SK-N-SH (cell line): ENCODE measurements at regions not wholly inside any gene's neighbourhood (a gene's known extent, or its start where the extent isn't known, plus 50 kb on each side); places are given as distances from the start of the nearest gene placed in this dataset.

Experiments
- CTCF ChIA-PET: fragments of 300-600, 350-600 bp; formaldehyde crosslinking; extraction: SDS; loops from one replicate; lab custom pipeline; 2021; lab: Yijun Ruan, JAX
- POLR2A ChIA-PET: fragments of 350-600 bp; sonication (Branson Sonifier 250); formaldehyde crosslinking; extraction: SDS; loops from one replicate; lab custom pipeline; 2020; ENCODE audit warnings: antibody characterized with exemption, inconsistent platforms; lab: Yijun Ruan, JAX
- DNase-seq: peaks from one replicate; pipeline ENCODE4 v3.0.0; 2012
- H2AFZ ChIP-seq: fragments of 200-600 bp; sonication (generic); 2 replicates; pipeline ENCODE4 v1.8.1; 2016; ENCODE audit warnings: antibody characterized with exemption, mild to moderate bottlenecking, low read depth
- H3F3A ChIP-seq: fragments of 200-600 bp; sonication (generic); replicated peaks from 2 replicates; pipeline ENCODE3; 2016; ENCODE audit warnings: antibody characterized with exemption, mild to moderate bottlenecking; ENCODE audit not compliant: insufficient read depth
- H3K27ac ChIP-seq, 2 experiments: fragments of 200-500 bp in 1 of 2; fragments of 200-600 bp in 1 of 2; sonication (Bioruptor generic) in 1 of 2; sonication (generic), shearing (Covaris generic) in 1 of 2; 2 replicates each; pipeline versions ENCODE4 v1.5.1 to v1.6.1; 2014 to 2016; ENCODE audit warnings: low read depth in 2 of 2, inconsistent platforms in 1 of 2, low read length in 1 of 2, mild to moderate bottlenecking in 1 of 2, mixed read lengths in 1 of 2
- H3K27me3 ChIP-seq: fragments of 200-600 bp; sonication (generic), shearing (Covaris generic); 2 replicates; pipeline ENCODE4 v1.6.1; 2016; ENCODE audit warnings: mixed run types; ENCODE audit not compliant: insufficient read depth
- H3K36me3 ChIP-seq, 2 experiments: fragments of 200-500 bp in 1 of 2; fragments of 200-600 bp in 1 of 2; sonication (Bioruptor generic) in 1 of 2; sonication (generic) in 1 of 2; replicated peaks in 1 of 2; 2 replicates each; pipeline versions ENCODE3 to v1.5.1; 2014 to 2016; ENCODE audit warnings: low read length in 1 of 2, mild to moderate bottlenecking in 1 of 2; ENCODE audit not compliant: insufficient read depth in 2 of 2, control insufficient read depth in 1 of 2
- H3K4me1 ChIP-seq, 2 experiments: fragments of 200-500 bp in 1 of 2; fragments of 200-600 bp in 1 of 2; sonication (Bioruptor generic) in 1 of 2; sonication (generic), shearing (Covaris generic) in 1 of 2; 2 replicates each; pipeline versions ENCODE4 v1.5.1 to v1.6.1; 2014 to 2016; ENCODE audit warnings: low read depth in 1 of 2, low read length in 1 of 2, mixed run types in 1 of 2; ENCODE audit not compliant: insufficient read depth in 2 of 2, control insufficient read depth in 1 of 2
- H3K4me2 ChIP-seq: fragments of 200-600 bp; sonication (generic), shearing (Covaris generic); 2 replicates; pipeline ENCODE4 v1.6.1; 2017; ENCODE audit warnings: mixed run types
- H3K4me3 ChIP-seq, 2 experiments: fragments of 200-500 bp in 1 of 2; fragments of 200-600 bp in 1 of 2; sonication (Bioruptor generic) in 1 of 2; sonication (generic), shearing (Covaris generic) in 1 of 2; 2 replicates each; pipeline versions ENCODE4 v1.5.1 to v1.8.1; 2014 to 2016; ENCODE audit warnings: low read depth in 2 of 2, inconsistent platforms in 1 of 2, low read length in 1 of 2, mild to moderate bottlenecking in 1 of 2, mixed read lengths in 1 of 2, moderate library complexity in 1 of 2
- H3K79me2 ChIP-seq: fragments of 200-600 bp; sonication (generic); 2 replicates; pipeline ENCODE4 v1.8.1; 2017; ENCODE audit warnings: mild to moderate bottlenecking; ENCODE audit not compliant: insufficient read depth
- H3K9ac ChIP-seq: fragments of 200-600 bp; sonication (generic); 2 replicates; pipeline ENCODE4 v1.6.1; 2017; ENCODE audit warnings: mixed run types
- H3K9me2 ChIP-seq: fragments of 200-600 bp; sonication (generic); 2 replicates; pipeline ENCODE4 v1.6.1; 2017; ENCODE audit warnings: mixed run types
- H3K9me3 ChIP-seq: fragments of 200-600 bp; sonication (generic); 2 replicates; pipeline ENCODE4 v1.6.1; 2017; ENCODE audit warnings: mixed run types, mild to moderate bottlenecking, moderate library complexity
- H4K20me1 ChIP-seq: fragments of 200-600 bp; sonication (generic); 2 replicates; pipeline ENCODE4 v1.6.1; 2017; ENCODE audit warnings: mild to moderate bottlenecking, mixed run types; ENCODE audit not compliant: insufficient read depth
- CHD2 ChIP-seq: fragments of 150-350 bp; IDR thresholded peaks from 2 replicates; pipeline ENCODE4 v1.6.1; 2018; ENCODE audit warnings: low read length; ENCODE audit not compliant: partially characterized antibody
- EP300 ChIP-seq, 2 experiments: IDR thresholded peaks; 2 replicates each; pipeline versions ENCODE4 v1.4.0 to v1.6.1; 2012; ENCODE audit warnings: borderline replicate concordance in 1 of 2, low read depth in 1 of 2, low read length in 1 of 2
- EZH2phosphoT487 ChIP-seq: fragments of 200-600 bp; sonication (generic); IDR thresholded peaks from 2 replicates; pipeline ENCODE4 v1.6.1; 2017; ENCODE audit warnings: low read depth, mixed run types, mild to moderate bottlenecking, antibody characterized with exemption, moderate library complexity, borderline replicate concordance
- FOSL2 ChIP-seq: IDR thresholded peaks from 2 replicates; pipeline ENCODE4 v1.4.0; 2012; ENCODE audit warnings: low read depth, mild to moderate bottlenecking, moderate library complexity, borderline replicate concordance
- FOXJ3 ChIP-seq: sonication (generic); formaldehyde crosslinking; IDR thresholded peaks from 2 replicates; pipeline ENCODE4 v1.5.1; 2020; ENCODE audit warnings: mild to moderate bottlenecking, missing genetic modification reagents
- FOXM1 ChIP-seq: IDR thresholded peaks from 2 replicates; pipeline ENCODE4 v1.4.0; 2012; ENCODE audit warnings: low read depth, mild to moderate bottlenecking
- GABPA ChIP-seq: IDR thresholded peaks from 2 replicates; pipeline ENCODE4 v1.4.0; 2012; ENCODE audit warnings: low read depth, mild to moderate bottlenecking
- GATA2 ChIP-seq: sonication (generic); formaldehyde crosslinking; IDR thresholded peaks from 2 replicates; pipeline ENCODE4 v1.5.0; 2020; ENCODE audit warnings: mild to moderate bottlenecking, missing genetic modification reagents
- JUND ChIP-seq: IDR thresholded peaks from 2 replicates; pipeline ENCODE4 v1.4.0; 2012
- MEF2A ChIP-seq: IDR thresholded peaks from 2 replicates; pipeline ENCODE4 v1.4.0; 2012; ENCODE audit warnings: low read depth, borderline replicate concordance
- MXI1 ChIP-seq: IDR thresholded peaks from 2 replicates; pipeline ENCODE4 v1.6.1; 2012; ENCODE audit warnings: mild to moderate bottlenecking, low read depth, low read length, improper control_type of control experiment
- NFIC ChIP-seq: IDR thresholded peaks from 2 replicates; pipeline ENCODE4 v1.4.0; 2012; ENCODE audit warnings: borderline replicate concordance
- POLR2AphosphoS5 ChIP-seq: IDR thresholded peaks from 2 replicates; pipeline ENCODE4 v1.6.1; 2012; ENCODE audit warnings: low read depth, low read length
- RAD21 ChIP-seq: IDR thresholded peaks from 2 replicates; pipeline ENCODE4 v1.6.1; 2012; ENCODE audit warnings: mild to moderate bottlenecking, low read length
- RCOR1 ChIP-seq: fragments of 150-350 bp; IDR thresholded peaks from 2 replicates; pipeline ENCODE4 v1.6.1; 2017; ENCODE audit warnings: antibody characterized with exemption, low read length
- RFX5 ChIP-seq: IDR thresholded peaks from 2 replicates; pipeline ENCODE4 v1.6.1; 2012; ENCODE audit warnings: mild to moderate bottlenecking, improper control_type of control experiment, low read length
- RXRA ChIP-seq: IDR thresholded peaks from 2 replicates; pipeline ENCODE4 v1.4.0; 2012; ENCODE audit warnings: low read depth, mild to moderate bottlenecking, borderline replicate concordance
- SIN3A ChIP-seq: IDR thresholded peaks from 2 replicates; pipeline ENCODE4 v1.6.1; 2012; ENCODE audit warnings: low read depth, mild to moderate bottlenecking, low read length, moderate library complexity, borderline replicate concordance
- SMC3 ChIP-seq: IDR thresholded peaks from 2 replicates; pipeline ENCODE4 v1.6.1; 2012; ENCODE audit warnings: low read depth, low read length, improper control_type of control experiment
- TAF1 ChIP-seq: IDR thresholded peaks from 2 replicates; pipeline ENCODE4 v1.6.1; 2012; ENCODE audit warnings: low read depth, mild to moderate bottlenecking, low read length, moderate library complexity, borderline replicate concordance
- TCF12 ChIP-seq: IDR thresholded peaks from 2 replicates; pipeline ENCODE4 v1.4.0; 2012
- TEAD4 ChIP-seq: IDR thresholded peaks from 2 replicates; pipeline ENCODE4 v1.4.0; 2012; ENCODE audit warnings: mild to moderate bottlenecking, borderline replicate concordance; ENCODE audit not compliant: insufficient read depth
- WGBS: methylation state at CpG from one replicate; pipeline ENCODE4 v1.1.6; 2017; ENCODE audit warnings: low lambda C conversion rate; 5-methylcytosine and 5-hydroxymethylcytosine counted together
- TF ChIP-seq, protein P1 (sequence below): fragments of 200-600 bp; sonication (generic); IDR thresholded peaks from 2 replicates; pipeline ENCODE4 v1.6.1; 2017; ENCODE audit warnings: antibody characterized with exemption, mild to moderate bottlenecking, moderate library complexity
- TF ChIP-seq, protein P2 (sequence below): IDR thresholded peaks from 2 replicates; pipeline ENCODE4 v1.4.0; 2012; ENCODE audit warnings: low read depth, borderline replicate concordance
- TF ChIP-seq, protein P3 (sequence below): fragments of 150-350 bp; IDR thresholded peaks from 2 replicates; pipeline ENCODE4 v1.6.1; 2016; ENCODE audit warnings: mild to moderate bottlenecking, low read depth, low read length
- TF ChIP-seq, protein P4 (sequence below): IDR thresholded peaks from 2 replicates; pipeline ENCODE4 v1.4.0; 2012; ENCODE audit warnings: low read depth

DNA sequence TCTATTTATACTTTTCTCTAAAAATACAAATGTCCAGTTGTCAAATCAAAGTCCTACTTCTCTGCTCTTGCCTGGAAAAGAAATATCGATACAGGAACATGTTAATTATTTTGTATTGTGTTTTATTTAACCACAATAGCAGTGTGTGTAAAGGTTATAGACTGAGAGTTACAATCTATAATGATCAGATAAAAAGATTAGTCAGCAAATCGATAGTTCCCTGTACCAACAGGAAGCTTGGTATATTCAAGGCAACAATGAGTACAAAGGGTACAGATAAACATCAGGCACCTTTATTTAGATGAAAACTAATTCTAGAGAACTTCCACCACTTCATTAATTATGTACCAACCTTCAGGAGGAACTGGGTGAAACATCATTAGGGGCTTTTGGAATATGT lies 469.5 kb downstream of the GBA3 start:
- H3K4me2 ChIP-seq, result no peak overlapping the region
- POLR2A ChIA-PET, result no interaction called here
- CTCF ChIA-PET, result no interaction called here
- no peaks in the 10 kb centered on the region for H3K36me3 ChIP-seq
- WGBS, result 20% methylated on average over 2 of the region's 2 CpGs
- H3K9me2 ChIP-seq, result no peaks in the 10 kb centered on the region
- TF ChIP-seq, protein P1, sequence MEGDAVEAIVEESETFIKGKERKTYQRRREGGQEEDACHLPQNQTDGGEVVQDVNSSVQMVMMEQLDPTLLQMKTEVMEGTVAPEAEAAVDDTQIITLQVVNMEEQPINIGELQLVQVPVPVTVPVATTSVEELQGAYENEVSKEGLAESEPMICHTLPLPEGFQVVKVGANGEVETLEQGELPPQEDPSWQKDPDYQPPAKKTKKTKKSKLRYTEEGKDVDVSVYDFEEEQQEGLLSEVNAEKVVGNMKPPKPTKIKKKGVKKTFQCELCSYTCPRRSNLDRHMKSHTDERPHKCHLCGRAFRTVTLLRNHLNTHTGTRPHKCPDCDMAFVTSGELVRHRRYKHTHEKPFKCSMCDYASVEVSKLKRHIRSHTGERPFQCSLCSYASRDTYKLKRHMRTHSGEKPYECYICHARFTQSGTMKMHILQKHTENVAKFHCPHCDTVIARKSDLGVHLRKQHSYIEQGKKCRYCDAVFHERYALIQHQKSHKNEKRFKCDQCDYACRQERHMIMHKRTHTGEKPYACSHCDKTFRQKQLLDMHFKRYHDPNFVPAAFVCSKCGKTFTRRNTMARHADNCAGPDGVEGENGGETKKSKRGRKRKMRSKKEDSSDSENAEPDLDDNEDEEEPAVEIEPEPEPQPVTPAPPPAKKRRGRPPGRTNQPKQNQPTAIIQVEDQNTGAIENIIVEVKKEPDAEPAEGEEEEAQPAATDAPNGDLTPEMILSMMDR, result no peak
- TF ChIP-seq SMC3, result no peak
- no peak for TF ChIP-seq RCOR1
- TF ChIP-seq MXI1, result no peak
- TF ChIP-seq RAD21, result no peak
- no peak for TF ChIP-seq POLR2AphosphoS5
- TF ChIP-seq GATA2 (CRISPR knock-in tag), result no peak
- TF ChIP-seq TEAD4, result no peak
- no peak for TF ChIP-seq FOXM1
- no peak for TF ChIP-seq SIN3A
- TF ChIP-seq RXRA, result no peak
- no peak for TF ChIP-seq EP300 (IDR thresholded peaks at IDR 0.05; ENCODE audit: borderline replicate concordance in 1 of 2, low read depth in 1 of 2, low read length in 1 of 2)
- no peak for TF ChIP-seq RFX5
- no peak for TF ChIP-seq GABPA
- no peak for TF ChIP-seq CHD2
- no peak for TF ChIP-seq EZH2phosphoT487
- no peak for TF ChIP-seq JUND
- no peak for TF ChIP-seq FOSL2
- TF ChIP-seq FOXJ3 (CRISPR knock-in tag), result no peak
- TF ChIP-seq MEF2A, result no peak
- TF ChIP-seq, all 33 proteins: peak for 0
- no peak for DNase-seq
- Histone ChIP-seq H3K4me1 (no peaks in the 10 kb centered on the region), H2AFZ (no peak overlapping the region), H3K9ac (no peak overlapping the region), H4K20me1 (no peaks in the 10 kb centered on the region), H3F3A (no peaks in the 10 kb centered on the region), H3K4me3 (no peak overlapping the region), H3K79me2 (no peaks in the 10 kb centered on the region), H3K9me3 (no peaks in the 10 kb centered on the region), H3K27me3 (no peaks in the 10 kb centered on the region), H3K27ac (no peak overlapping the region)

DNA sequence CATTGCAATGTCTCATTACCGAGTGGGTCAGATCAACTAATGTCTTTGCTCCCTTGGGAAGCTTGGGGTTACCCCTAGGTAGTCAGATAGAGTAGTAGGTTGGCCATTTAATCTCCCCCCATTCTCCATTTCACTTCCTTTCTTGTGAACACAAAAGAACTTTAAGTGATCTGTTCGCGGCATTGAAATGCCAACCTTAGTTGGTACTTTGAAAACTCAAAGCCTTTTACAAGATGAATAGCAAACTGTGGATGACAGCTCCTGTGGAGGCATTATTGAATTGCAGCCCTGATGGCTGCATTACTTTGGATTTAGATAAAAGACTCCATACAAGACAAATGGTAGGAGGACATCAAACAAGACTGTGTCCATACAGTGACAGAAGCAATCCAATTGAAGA lies 469.1 kb downstream of the GBA3 start:
- Histone ChIP-seq H3K4me3 (no peak overlapping the region), H3F3A (no peaks in the 10 kb centered on the region)
- CTCF ChIA-PET, result interaction anchor here (1.4 kb wide), 1 partner anchor 1818 kb away, joined by 3 read pairs; no protein-coding TSS in a partner anchor
- POLR2A ChIA-PET, result no interaction called here
- TF ChIP-seq FOXM1, result no peak
- no peak for TF ChIP-seq NFIC
- TF ChIP-seq, protein P2, sequence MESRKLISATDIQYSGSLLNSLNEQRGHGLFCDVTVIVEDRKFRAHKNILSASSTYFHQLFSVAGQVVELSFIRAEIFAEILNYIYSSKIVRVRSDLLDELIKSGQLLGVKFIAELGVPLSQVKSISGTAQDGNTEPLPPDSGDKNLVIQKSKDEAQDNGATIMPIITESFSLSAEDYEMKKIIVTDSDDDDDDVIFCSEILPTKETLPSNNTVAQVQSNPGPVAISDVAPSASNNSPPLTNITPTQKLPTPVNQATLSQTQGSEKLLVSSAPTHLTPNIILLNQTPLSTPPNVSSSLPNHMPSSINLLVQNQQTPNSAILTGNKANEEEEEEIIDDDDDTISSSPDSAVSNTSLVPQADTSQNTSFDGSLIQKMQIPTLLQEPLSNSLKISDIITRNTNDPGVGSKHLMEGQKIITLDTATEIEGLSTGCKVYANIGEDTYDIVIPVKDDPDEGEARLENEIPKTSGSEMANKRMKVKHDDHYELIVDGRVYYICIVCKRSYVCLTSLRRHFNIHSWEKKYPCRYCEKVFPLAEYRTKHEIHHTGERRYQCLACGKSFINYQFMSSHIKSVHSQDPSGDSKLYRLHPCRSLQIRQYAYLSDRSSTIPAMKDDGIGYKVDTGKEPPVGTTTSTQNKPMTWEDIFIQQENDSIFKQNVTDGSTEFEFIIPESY, result no peak
- no peak for TF ChIP-seq SIN3A
- no peak for TF ChIP-seq RCOR1
- TF ChIP-seq, protein P3, sequence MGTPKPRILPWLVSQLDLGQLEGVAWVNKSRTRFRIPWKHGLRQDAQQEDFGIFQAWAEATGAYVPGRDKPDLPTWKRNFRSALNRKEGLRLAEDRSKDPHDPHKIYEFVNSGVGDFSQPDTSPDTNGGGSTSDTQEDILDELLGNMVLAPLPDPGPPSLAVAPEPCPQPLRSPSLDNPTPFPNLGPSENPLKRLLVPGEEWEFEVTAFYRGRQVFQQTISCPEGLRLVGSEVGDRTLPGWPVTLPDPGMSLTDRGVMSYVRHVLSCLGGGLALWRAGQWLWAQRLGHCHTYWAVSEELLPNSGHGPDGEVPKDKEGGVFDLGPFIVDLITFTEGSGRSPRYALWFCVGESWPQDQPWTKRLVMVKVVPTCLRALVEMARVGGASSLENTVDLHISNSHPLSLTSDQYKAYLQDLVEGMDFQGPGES, result no peak
- TF ChIP-seq, protein P4, sequence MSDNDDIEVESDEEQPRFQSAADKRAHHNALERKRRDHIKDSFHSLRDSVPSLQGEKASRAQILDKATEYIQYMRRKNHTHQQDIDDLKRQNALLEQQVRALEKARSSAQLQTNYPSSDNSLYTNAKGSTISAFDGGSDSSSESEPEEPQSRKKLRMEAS, result no peak
- TF ChIP-seq FOSL2, result no peak
- no peak for TF ChIP-seq SMC3
- TF ChIP-seq TCF12, result no peak
- no peak for TF ChIP-seq EP300 (IDR thresholded peaks at IDR 0.05; ENCODE audit: borderline replicate concordance in 1 of 2, low read depth in 1 of 2, low read length in 1 of 2)
- no peak for TF ChIP-seq TAF1
- TF ChIP-seq, all 33 proteins: peak for 0
- H3K27ac ChIP-seq, result no peak overlapping the region
- H3K27me3 ChIP-seq, result no peaks in the 10 kb centered on the region
- no peaks in the 10 kb centered on the region for H3K79me2 ChIP-seq
- H4K20me1 ChIP-seq, result no peaks in the 10 kb centered on the region
- H3K36me3 ChIP-seq, result no peaks in the 10 kb centered on the region
- H3K9me3 ChIP-seq, result no peaks in the 10 kb centered on the region
- no peak overlapping the region for H3K9ac ChIP-seq
- WGBS, result 30% methylated on average over 3 of the region's 3 CpGs
- DNase-seq, result no peak
- H2AFZ ChIP-seq, result no peak overlapping the region
- no peaks in the 10 kb centered on the region for H3K9me2 ChIP-seq
- H3K4me2 ChIP-seq, result no peak overlapping the region
- no peaks in the 10 kb centered on the region for H3K4me1 ChIP-seq
